MCF 10A (cell line): ENCODE measurements at regions not wholly inside any gene's neighbourhood (a gene's known extent, or its start where the extent isn't known, plus 50 kb on each side); places are given as distances from the start of the nearest gene placed in this dataset.

Experiments used
- BruUV-seq: library from RNA; stranded (reverse); fragments of 400-500 nt; replicated peaks from 2 replicates; lab custom pipeline; 2021; lab: Mats Ljungman, UMichigan
- CTCF ChIA-PET: fragments of 300-600 bp; sonication (Branson Sonifier 250); formaldehyde crosslinking; extraction: SDS; loops from one replicate; lab custom pipeline; 2021; ENCODE audit warnings: antibody characterized with exemption, inconsistent platforms; lab: Yijun Ruan, JAX
- POLR2A ChIA-PET: fragments of 300-600, 350-650 bp; sonication (Branson Sonifier 250); formaldehyde crosslinking; extraction: SDS; loops from one replicate; lab custom pipeline; 2020; ENCODE audit warnings: antibody characterized with exemption, inconsistent platforms; lab: Yijun Ruan, JAX
- DNase-seq: peaks from one replicate; pipeline ENCODE4 v3.0.0-alpha.2; 2018; ENCODE audit not compliant: unreplicated experiment
- H3K27ac Mint-ChIP-seq: one replicate; pipeline ENCODE4 v1.8.0; 2022; ENCODE audit warnings: mild to moderate bottlenecking, low read depth, mixed read lengths; ENCODE audit not compliant: unreplicated experiment
- H3K27me3 Mint-ChIP-seq: one replicate; pipeline ENCODE4 v1.8.0; 2022; ENCODE audit warnings: mixed read lengths; ENCODE audit not compliant: insufficient read depth, unreplicated experiment
- H3K36me3 Mint-ChIP-seq: one replicate; pipeline ENCODE4 v1.8.0; 2022; ENCODE audit warnings: mild to moderate bottlenecking, moderate library complexity, mixed read lengths; ENCODE audit not compliant: insufficient read depth, unreplicated experiment
- H3K4me1 Mint-ChIP-seq: one replicate; pipeline ENCODE4 v1.8.0; 2022; ENCODE audit warnings: mixed read lengths; ENCODE audit not compliant: insufficient read depth, unreplicated experiment
- H3K4me3 Mint-ChIP-seq: one replicate; pipeline ENCODE4 v1.8.0; 2022; ENCODE audit warnings: mild to moderate bottlenecking, moderate library complexity, mixed read lengths; ENCODE audit not compliant: unreplicated experiment
- H3K9me3 Mint-ChIP-seq: one replicate; pipeline ENCODE4 v1.8.0; 2022; ENCODE audit warnings: mixed read lengths; ENCODE audit not compliant: unreplicated experiment
- CTCF ChIP-seq: fragments of 200-600 bp; IDR thresholded peaks from one replicate; pipeline ENCODE4 v1.8.0; 2022; ENCODE audit warnings: antibody characterized with exemption, mild to moderate bottlenecking; ENCODE audit not compliant: unreplicated experiment
- intact Hi-C: fragments of 100-400 bp; cut with micrococcal nuclease; formaldehyde crosslinking; loops from 2 replicates; pipeline ENCODE4 v1.14.1; 2022

GRCh38 chr10:31694929-31695837 is 233.4 kb downstream of the ARHGAP12 start:
- H3K36me3 Mint-ChIP-seq = no peaks in the 10 kb centered on the region

GRCh38 chr10:31694126-31694685 is 234.4 kb downstream of the ARHGAP12 start:
- POLR2A ChIA-PET = no interaction called here
- Mint-ChIP-seq H3K9me3 (peaks cover 15% of the 10 kb centered on the region), H3K4me3 (no peak overlapping the region), H3K36me3 (no peaks in the 10 kb centered on the region), H3K27me3 (no peaks in the 10 kb centered on the region), H3K4me1 (peaks cover 14% of the 10 kb centered on the region), H3K27ac (no peak overlapping the region)
- no peak for DNase-seq
- CTCF ChIA-PET = no interaction called here
- BruUV-seq = no TSS peak
- TF ChIP-seq CTCF = no peak
- intact Hi-C loops = no loop called here

More at GRCh38 chr10:31694929-31695837, 233.4 kb downstream of the ARHGAP12 start:
- Mint-ChIP-seq H3K9me3 (peaks cover 6% of the 10 kb centered on the region), H3K4me1 (peaks cover 14% of the 10 kb centered on the region), H3K4me3 (no peak overlapping the region), H3K27me3 (no peaks in the 10 kb centered on the region), H3K27ac (no peak overlapping the region)
- DNase-seq = no peak
- intact Hi-C loops = no loop called here
- ChIA-PET CTCF (no interaction called here), POLR2A (no interaction called here)
- TF ChIP-seq CTCF = no peak
- no TSS peak for BruUV-seq

GRCh38 chr10:31693491-31693890 is 235.1 kb downstream of the ARHGAP12 start:
- Mint-ChIP-seq H3K27me3 (no peaks in the 10 kb centered on the region), H3K4me3 (no peak overlapping the region), H3K27ac (no peak overlapping the region), H3K36me3 (no peaks in the 10 kb centered on the region), H3K9me3 (peaks cover 22% of the 10 kb centered on the region), H3K4me1 (peaks cover 10% of the 10 kb centered on the region)
- CTCF ChIA-PET = no interaction called here
- no peak for TF ChIP-seq CTCF
- no TSS peak for BruUV-seq
- POLR2A ChIA-PET = no interaction called here
- DNase-seq = no peak
- intact Hi-C loops = no loop called here

- H3K9me3 Mint-ChIP-seq = peaks cover 36% of the 10 kb centered on the region
- BruUV-seq = no TSS peak
- CTCF ChIA-PET = no interaction called here
Measured at GRCh38 chr10:31689233-31689632, 239.4 kb downstream of the ARHGAP12 start.

More at GRCh38 chr10:31689233-31689632, 239.4 kb downstream of the ARHGAP12 start:
- intact Hi-C loops = no loop called here
- Mint-ChIP-seq H3K36me3 (no peaks in the 10 kb centered on the region), H3K4me1 (no peaks in the 10 kb centered on the region), H3K27ac (no peak overlapping the region), H3K4me3 (no peak overlapping the region), H3K27me3 (no peaks in the 10 kb centered on the region)
- no peak for DNase-seq
- TF ChIP-seq CTCF = no peak
- POLR2A ChIA-PET = no interaction called here
